ENCODE measurements at regions not wholly inside any gene's neighbourhood (a gene's known extent, or its start where the extent isn't known, plus 50 kb on each side); places are given as distances from the start of the nearest gene placed in this dataset.

DNA sequence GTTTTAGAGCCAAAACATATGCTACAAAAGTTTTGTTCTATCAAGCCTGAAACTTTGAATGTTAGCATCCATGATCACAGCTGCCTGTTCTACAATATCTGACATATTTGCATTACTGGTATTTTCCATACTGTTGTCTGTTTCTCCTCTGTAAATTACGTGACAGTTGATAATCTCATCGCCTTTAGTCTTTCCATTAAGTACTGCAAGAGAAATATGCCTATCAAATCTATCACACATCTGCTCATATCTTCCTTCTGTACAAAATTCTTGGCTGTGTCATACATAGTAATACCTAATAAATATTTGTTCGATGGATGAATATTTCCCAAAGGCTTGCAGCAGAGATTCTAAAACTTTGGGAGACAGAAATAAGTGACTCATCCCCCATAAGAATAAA, 717.3 kb downstream of the OTOL1 start:
- TF ChIP-seq POLR2A (IDR thresholded peaks at IDR 0.05): no peak
- TF ChIP-seq, protein P1, sequence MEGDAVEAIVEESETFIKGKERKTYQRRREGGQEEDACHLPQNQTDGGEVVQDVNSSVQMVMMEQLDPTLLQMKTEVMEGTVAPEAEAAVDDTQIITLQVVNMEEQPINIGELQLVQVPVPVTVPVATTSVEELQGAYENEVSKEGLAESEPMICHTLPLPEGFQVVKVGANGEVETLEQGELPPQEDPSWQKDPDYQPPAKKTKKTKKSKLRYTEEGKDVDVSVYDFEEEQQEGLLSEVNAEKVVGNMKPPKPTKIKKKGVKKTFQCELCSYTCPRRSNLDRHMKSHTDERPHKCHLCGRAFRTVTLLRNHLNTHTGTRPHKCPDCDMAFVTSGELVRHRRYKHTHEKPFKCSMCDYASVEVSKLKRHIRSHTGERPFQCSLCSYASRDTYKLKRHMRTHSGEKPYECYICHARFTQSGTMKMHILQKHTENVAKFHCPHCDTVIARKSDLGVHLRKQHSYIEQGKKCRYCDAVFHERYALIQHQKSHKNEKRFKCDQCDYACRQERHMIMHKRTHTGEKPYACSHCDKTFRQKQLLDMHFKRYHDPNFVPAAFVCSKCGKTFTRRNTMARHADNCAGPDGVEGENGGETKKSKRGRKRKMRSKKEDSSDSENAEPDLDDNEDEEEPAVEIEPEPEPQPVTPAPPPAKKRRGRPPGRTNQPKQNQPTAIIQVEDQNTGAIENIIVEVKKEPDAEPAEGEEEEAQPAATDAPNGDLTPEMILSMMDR (IDR thresholded peaks at IDR 0.05): no peak
- TF ChIP-seq POLR2AphosphoS5 (IDR thresholded peaks at IDR 0.05; ENCODE audit: insufficient read depth in 1 of 2, low read depth in 1 of 2): no peak
